H1 (cell line): ENCODE measurements at regions not wholly inside any gene's neighbourhood (a gene's known extent, or its start where the extent isn't known, plus 50 kb on each side); places are given as distances from the start of the nearest gene placed in this dataset.

Experiments
- CTCF ChIA-PET: fragments of 300-600 bp; sonication (Branson Sonifier 250); formaldehyde crosslinking; loops from one replicate; lab custom pipeline; 2021; ENCODE audit not compliant: partially characterized antibody; lab: Charles Lee
- POLR2A ChIA-PET: fragments of 300-600 bp; sonication (Branson Sonifier 250); formaldehyde crosslinking; loops from one replicate; lab custom pipeline; 2021; ENCODE audit warnings: inconsistent platforms; ENCODE audit not compliant: partially characterized antibody; lab: Charles Lee
- DNase-seq, 2 experiments: peaks; one replicate each; pipeline versions ENCODE4 v3.0.0 to v3.0.0-alpha.2; 2010 to 2022; ENCODE audit warnings: low spot score in 2 of 2, low read depth in 1 of 2, mixed read lengths in 1 of 2
- FAIRE-seq: peaks from 2 replicates; lab custom pipeline; 2011; peaks lifted over from hg19 to GRCh38; lab: Jason Lieb, UNC
- H2AFZ ChIP-seq: 2 replicates; pipeline ENCODE4 v1.8.1; 2012; ENCODE audit warnings: low read length, inconsistent platforms
- H2AK5ac ChIP-seq: 2 replicates; pipeline ENCODE4 v1.6.1; 2013; ENCODE audit warnings: low read depth, low read length
- H2BK120ac ChIP-seq: replicated peaks from 2 replicates; pipeline ENCODE3; 2013; ENCODE audit warnings: low read depth, low read length, inconsistent platforms
- H2BK12ac ChIP-seq: 2 replicates; pipeline ENCODE4 v1.6.1; 2013; ENCODE audit warnings: low read depth, low read length
- H2BK15ac ChIP-seq: 2 replicates; pipeline ENCODE4 v1.6.1; 2013; ENCODE audit warnings: low read length
- H2BK20ac ChIP-seq: 2 replicates; pipeline ENCODE4 v1.6.1; 2013; ENCODE audit warnings: low read length
- H2BK5ac ChIP-seq: 2 replicates; pipeline ENCODE4 v1.6.1; 2013; ENCODE audit warnings: low read depth, low read length
- H3K14ac ChIP-seq: 2 replicates; pipeline ENCODE4 v1.6.1; 2013; ENCODE audit warnings: inconsistent platforms; ENCODE audit not compliant: insufficient read length
- H3K18ac ChIP-seq: 2 replicates; pipeline ENCODE4 v1.6.1; 2013; ENCODE audit warnings: low read length; ENCODE audit errors: extremely low read depth
- H3K23ac ChIP-seq: 2 replicates; pipeline ENCODE4 v1.6.1; 2013; ENCODE audit warnings: inconsistent platforms; ENCODE audit not compliant: insufficient read length
- H3K23me2 ChIP-seq: 2 replicates; pipeline ENCODE4 v1.6.1; 2013; ENCODE audit warnings: low read depth, low read length
- H3K27ac ChIP-seq: 2 replicates; pipeline ENCODE4 v1.6.1; 2011; ENCODE audit warnings: low read depth, low read length, inconsistent platforms
- H3K27me3 ChIP-seq, 4 experiments: replicated peaks in 1 of 4; 1 replicate in 1 of 4; 2 replicates in 3 of 4; pipeline versions ENCODE4 v1.6.1 to v1.8.1; 2011 to 2013; ENCODE audit warnings: low read length in 3 of 4, mild to moderate bottlenecking in 3 of 4, inconsistent platforms in 2 of 4, mixed read lengths in 2 of 4, moderate library complexity in 1 of 4; ENCODE audit not compliant: control insufficient read depth in 3 of 4, insufficient read depth in 3 of 4; ENCODE audit errors: extremely low read depth in 1 of 4
- H3K36me3 ChIP-seq, 4 experiments: 2 replicates each; pipeline versions ENCODE4 v1.6.1 to v1.8.1; 2011 to 2013; ENCODE audit warnings: mild to moderate bottlenecking in 4 of 4, low read length in 3 of 4, moderate library complexity in 2 of 4, control low read depth in 1 of 4, inconsistent platforms in 1 of 4; ENCODE audit not compliant: insufficient read depth in 4 of 4, control insufficient read depth in 2 of 4
- H3K4ac ChIP-seq: replicated peaks from 2 replicates; pipeline ENCODE3; 2013; ENCODE audit warnings: low read length, low read depth, mixed read lengths, inconsistent platforms; ENCODE audit not compliant: insufficient read length
- H3K4me1 ChIP-seq, 4 experiments: replicated peaks in 1 of 4; 1 replicate in 1 of 4; 2 replicates in 3 of 4; pipeline versions ENCODE4 v1.6.1 to v1.8.1; 2011 to 2013; ENCODE audit warnings: low read length in 3 of 4, inconsistent platforms in 2 of 4, mixed read lengths in 1 of 4; ENCODE audit not compliant: insufficient read depth in 4 of 4, control insufficient read depth in 3 of 4
- H3K4me2 ChIP-seq, 2 experiments: 2 replicates each; pipeline versions ENCODE4 v1.6.1 to v1.8.1; 2011 to 2013; ENCODE audit warnings: low read depth in 2 of 2, low read length in 2 of 2, control low read depth in 1 of 2, inconsistent platforms in 1 of 2, mild to moderate bottlenecking in 1 of 2; ENCODE audit not compliant: insufficient read depth in 1 of 2
- H3K4me3 ChIP-seq, 4 experiments: fragments of 200-600, 300-600 bp in 1 of 4; sonication (generic), shearing (Covaris generic), sonication (Bioruptor Twin) in 1 of 4; 2 replicates each; pipeline versions ENCODE4 v1.5.1 to v1.8.1; 2011 to 2016; ENCODE audit warnings: low read length in 4 of 4, low read depth in 3 of 4, control low read depth in 2 of 4, inconsistent platforms in 2 of 4, mild to moderate bottlenecking in 2 of 4, mixed read lengths in 1 of 4, moderate library complexity in 1 of 4; ENCODE audit not compliant: insufficient read depth in 2 of 4; ENCODE audit errors: extremely low read depth in 1 of 4
- H3K56ac ChIP-seq: replicated peaks from 2 replicates; pipeline ENCODE3; 2013; ENCODE audit warnings: low read depth, mild to moderate bottlenecking, mixed read lengths, low read length, inconsistent platforms; ENCODE audit not compliant: insufficient read length
- H3K79me1 ChIP-seq: 2 replicates; pipeline ENCODE4 v1.6.1; 2013; ENCODE audit warnings: low read depth, low read length, control low read depth
- H3K79me2 ChIP-seq, 2 experiments: 2 replicates each; pipeline versions ENCODE4 v1.6.1 to v1.8.1; 2012 to 2013; ENCODE audit warnings: low read length in 2 of 2, mild to moderate bottlenecking in 2 of 2, inconsistent platforms in 1 of 2; ENCODE audit not compliant: insufficient read depth in 2 of 2, control insufficient read depth in 1 of 2
- H3K9ac ChIP-seq, 4 experiments: replicated peaks in 1 of 4; 1 replicate in 1 of 4; 2 replicates in 3 of 4; pipeline versions ENCODE4 v1.6.1 to v1.8.1; 2011 to 2013; ENCODE audit warnings: low read depth in 3 of 4, low read length in 3 of 4, control low read depth in 2 of 4, mild to moderate bottlenecking in 2 of 4, moderate library complexity in 2 of 4, inconsistent platforms in 1 of 4; ENCODE audit errors: extremely low read depth in 1 of 4
- H3K9me3 ChIP-seq, 2 experiments: 2 replicates each; pipeline versions ENCODE4 v1.6.1 to v1.8.1; 2012 to 2013; ENCODE audit warnings: mild to moderate bottlenecking in 2 of 2, moderate library complexity in 2 of 2, control low read depth in 1 of 2, inconsistent platforms in 1 of 2, low read depth in 1 of 2, low read length in 1 of 2, mixed read lengths in 1 of 2; ENCODE audit not compliant: insufficient read depth in 2 of 2
- H4K20me1 ChIP-seq, 2 experiments: replicated peaks in 1 of 2; 2 replicates each; pipeline versions ENCODE3 to v1.8.1; 2011 to 2013; ENCODE audit warnings: inconsistent platforms in 2 of 2, low read length in 2 of 2, mild to moderate bottlenecking in 1 of 2; ENCODE audit not compliant: insufficient read depth in 2 of 2, control insufficient read depth in 1 of 2
- H4K5ac ChIP-seq: 2 replicates; pipeline ENCODE4 v1.6.1; 2013; ENCODE audit warnings: low read length, low read depth, mixed read lengths, inconsistent platforms; ENCODE audit not compliant: insufficient read length
- H4K8ac ChIP-seq: 2 replicates; pipeline ENCODE4 v1.8.0; 2013; ENCODE audit warnings: mild to moderate bottlenecking, moderate library complexity, low read length, inconsistent platforms; ENCODE audit not compliant: insufficient read depth; ENCODE audit errors: extremely low read depth
- H4K91ac ChIP-seq: replicated peaks from 2 replicates; pipeline ENCODE3; 2013; ENCODE audit warnings: low read length, mixed read lengths, inconsistent platforms; ENCODE audit not compliant: insufficient read length
- ATF3 ChIP-seq: IDR thresholded peaks from 2 replicates; pipeline ENCODE4 v1.6.1; 2011; ENCODE audit warnings: low read depth, mild to moderate bottlenecking, low read length; ENCODE audit not compliant: insufficient read depth
- CEBPB ChIP-seq: IDR thresholded peaks from 2 replicates; pipeline ENCODE4 v1.6.1; 2012; ENCODE audit warnings: low read depth, low read length
- CHD1 ChIP-seq: IDR thresholded peaks from 2 replicates; pipeline ENCODE4 v1.6.1; 2012; ENCODE audit warnings: low read depth, low read length, improper control_type of control experiment
- GTF2F1 ChIP-seq: IDR thresholded peaks from 2 replicates; pipeline ENCODE4 v1.6.1; 2012; ENCODE audit warnings: low read depth, low read length, improper control_type of control experiment, borderline replicate concordance
- POU5F1 ChIP-seq: IDR thresholded peaks from 2 replicates; pipeline ENCODE4 v1.6.1; 2011; ENCODE audit warnings: low read depth, mild to moderate bottlenecking, low read length, moderate library complexity
- RAD21 ChIP-seq, 2 experiments: IDR thresholded peaks in 1 of 2; conservative IDR thresholded peaks in 1 of 2; 2 replicates each; pipeline ENCODE4 v1.6.1; 2011; ENCODE audit warnings: low read depth in 2 of 2, low read length in 2 of 2, improper control_type of control experiment in 1 of 2, inconsistent platforms in 1 of 2, mild to moderate bottlenecking in 1 of 2, moderate library complexity in 1 of 2
- SP2 ChIP-seq: IDR thresholded peaks from 2 replicates; pipeline ENCODE4 v1.6.1; 2012; ENCODE audit warnings: mild to moderate bottlenecking, low read length, inconsistent platforms
- TAF1 ChIP-seq: IDR thresholded peaks from 2 replicates; pipeline ENCODE4 v1.6.1; 2011; ENCODE audit warnings: mild to moderate bottlenecking, low read depth, low read length
- TEAD4 ChIP-seq: IDR thresholded peaks from 2 replicates; pipeline ENCODE4 v1.6.1; 2012; ENCODE audit warnings: low read depth, low read length, inconsistent platforms, mixed read lengths
- USF2 ChIP-seq: IDR thresholded peaks from 2 replicates; pipeline ENCODE4 v1.6.1; 2011; ENCODE audit warnings: low read length, improper control_type of control experiment
- WGBS, 2 experiments: shearing (Covaris generic) in 1 of 2; methylation state at CpG; one replicate each; pipeline versions ENCODE4 v1.1.6 to v1.1.7; 2013 to 2015; ENCODE audit warnings: low lambda C conversion rate in 2 of 2, mixed read lengths in 2 of 2, inconsistent platforms in 1 of 2, low coverage in 1 of 2, missing lambda C conversion rate in 1 of 2; ENCODE audit not compliant: insufficient replicate concordance in 2 of 2, insufficient coverage in 1 of 2, insufficient read length in 1 of 2; ENCODE audit errors: extremely low coverage in 1 of 2, missing lambda C conversion rate in 1 of 2; 5-methylcytosine and 5-hydroxymethylcytosine counted together

- H3K27ac ChIP-seq, result no peak overlapping the region
- no peaks in the 10 kb centered on the region for H3K9me3 ChIP-seq
- no peak overlapping the region for H3K4me2 ChIP-seq
- no peak overlapping the region for H4K5ac ChIP-seq
- H3K79me1 ChIP-seq, result no peaks in the 10 kb centered on the region
- no peaks in the 10 kb centered on the region for H3K4me1 ChIP-seq
- H3K18ac ChIP-seq, result no peak overlapping the region
- H4K91ac ChIP-seq, result no peak overlapping the region
- H3K9ac ChIP-seq, result no peak overlapping the region
- H3K27me3 ChIP-seq, result no peaks in the 10 kb centered on the region
- no peak overlapping the region for H2BK5ac ChIP-seq
- no peak overlapping the region for H3K56ac ChIP-seq
- no peaks in the 10 kb centered on the region for H3K79me2 ChIP-seq
- H3K23me2 ChIP-seq, result no peaks in the 10 kb centered on the region
- 27% methylated on average over 1 of the region's 1 CpG; no CpG with 5 or more reads in 1 of the 2 experiments for WGBS, 2 experiments
- no peak overlapping the region for H3K4ac ChIP-seq
- DNase-seq (no peak), FAIRE-seq (no peak)
- POLR2A ChIA-PET, result no interaction called here
- H3K23ac ChIP-seq, result no peak overlapping the region
- no peak overlapping the region for H3K4me3 ChIP-seq
- H2BK12ac ChIP-seq, result no peak overlapping the region
- no peak overlapping the region for H4K8ac ChIP-seq
- H2BK15ac ChIP-seq, result no peak overlapping the region
- CTCF ChIA-PET, result interaction anchor here (0.6 kb wide), 1 partner anchor 83 kb away, joined by 5 read pairs; no protein-coding TSS in a partner anchor
- H2AK5ac ChIP-seq, result no peak overlapping the region
- no peak overlapping the region for H2BK20ac ChIP-seq
- H4K20me1 ChIP-seq, result no peaks in the 10 kb centered on the region
- no peak overlapping the region for H3K14ac ChIP-seq
- H2AFZ ChIP-seq, result no peak overlapping the region
- no peak overlapping the region for H2BK120ac ChIP-seq
- H3K36me3 ChIP-seq, result no peaks in the 10 kb centered on the region
- TF ChIP-seq CHD1 (no peak), SP2 (no peak), TAF1 (no peak), USF2 (no peak), TEAD4 (no peak), GTF2F1 (no peak), POU5F1 (no peak), ATF3 (no peak), RAD21 (IDR thresholded peaks at IDR 0.05 in 1 of 2, conservative IDR thresholded peaks at IDR 0.05 in 1 of 2; ENCODE audit: low read depth in 2 of 2, low read length in 2 of 2) (no peak), CEBPB (no peak)
Measured at GRCh38 chr4:124015766-124016165, 619.2 kb downstream of the SPRY1 start.
